Esophagus muscularis mucosa (tissue), 4 donors: ENCODE measurements at regions not wholly inside any gene's neighbourhood (a gene's known extent, or its start where the extent isn't known, plus 50 kb on each side); places are given as distances from the start of the nearest gene placed in this dataset.

Experiments
- EP300 ChIP-seq: sonication (generic); formaldehyde crosslinking; IDR thresholded peaks from one replicate; pipeline ENCODE4 v1.6.1; 2017; ENCODE audit warnings: antibody characterized with exemption
- POLR2A ChIP-seq: fragments of 450-650 bp; IDR thresholded peaks from one replicate; pipeline ENCODE4 v1.6.1; 2017; ENCODE audit warnings: antibody characterized with exemption, moderate library complexity, mild to moderate bottlenecking, low read depth
- POLR2AphosphoS5 ChIP-seq, 2 donors: sonication (generic); formaldehyde crosslinking; IDR thresholded peaks; one replicate each; pipeline ENCODE4 v1.6.1; 2017; ENCODE audit warnings: antibody characterized with exemption in 2 of 2
- TF ChIP-seq, protein P1 (sequence below), 3 experiments: fragments of 200-600 bp in 2 of 3; fragments of 450-650 bp in 1 of 3; sonication (generic) in 2 of 3; IDR thresholded peaks; one replicate each; pipeline ENCODE4 v1.5.1; 2017 to 2019; ENCODE audit warnings: antibody characterized with exemption in 3 of 3, mild to moderate bottlenecking in 2 of 3, moderate library complexity in 1 of 3

DNA sequence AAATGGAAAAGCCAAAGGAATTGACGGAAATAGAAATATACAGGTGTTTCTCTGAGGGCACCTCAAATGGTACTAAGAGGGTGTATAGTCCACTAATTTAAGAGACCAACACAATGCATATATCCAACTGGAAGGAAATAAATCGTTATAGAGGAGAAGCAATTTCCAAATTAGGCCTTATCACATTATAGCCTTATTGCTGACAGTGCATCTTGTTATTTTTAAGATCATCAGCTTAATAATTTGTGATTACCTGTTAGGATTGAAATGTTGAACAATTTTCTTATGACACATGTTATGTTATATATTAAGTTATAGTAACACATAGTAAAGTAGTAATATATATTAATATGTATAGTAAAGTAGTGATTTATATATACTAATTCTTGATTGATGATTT is 915.7 kb upstream of the PCDH9 start:
- TF ChIP-seq, protein P1, sequence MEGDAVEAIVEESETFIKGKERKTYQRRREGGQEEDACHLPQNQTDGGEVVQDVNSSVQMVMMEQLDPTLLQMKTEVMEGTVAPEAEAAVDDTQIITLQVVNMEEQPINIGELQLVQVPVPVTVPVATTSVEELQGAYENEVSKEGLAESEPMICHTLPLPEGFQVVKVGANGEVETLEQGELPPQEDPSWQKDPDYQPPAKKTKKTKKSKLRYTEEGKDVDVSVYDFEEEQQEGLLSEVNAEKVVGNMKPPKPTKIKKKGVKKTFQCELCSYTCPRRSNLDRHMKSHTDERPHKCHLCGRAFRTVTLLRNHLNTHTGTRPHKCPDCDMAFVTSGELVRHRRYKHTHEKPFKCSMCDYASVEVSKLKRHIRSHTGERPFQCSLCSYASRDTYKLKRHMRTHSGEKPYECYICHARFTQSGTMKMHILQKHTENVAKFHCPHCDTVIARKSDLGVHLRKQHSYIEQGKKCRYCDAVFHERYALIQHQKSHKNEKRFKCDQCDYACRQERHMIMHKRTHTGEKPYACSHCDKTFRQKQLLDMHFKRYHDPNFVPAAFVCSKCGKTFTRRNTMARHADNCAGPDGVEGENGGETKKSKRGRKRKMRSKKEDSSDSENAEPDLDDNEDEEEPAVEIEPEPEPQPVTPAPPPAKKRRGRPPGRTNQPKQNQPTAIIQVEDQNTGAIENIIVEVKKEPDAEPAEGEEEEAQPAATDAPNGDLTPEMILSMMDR (IDR thresholded peaks at IDR 0.05): no peak
- TF ChIP-seq POLR2A (no peak), EP300 (no peak), POLR2AphosphoS5 (IDR thresholded peaks at IDR 0.05) (no peak)
